Effector memory CD4-positive, alpha-beta T cell (primary cell): ENCODE measurements at regions not wholly inside any gene's neighbourhood (a gene's known extent, or its start where the extent isn't known, plus 50 kb on each side); places are given as distances from the start of the nearest gene placed in this dataset.

Experiments
- DNase-seq, 3 donors: peaks; one replicate each; pipeline ENCODE4 v3.0.0-alpha.2; 2020
- H3K27ac ChIP-seq: 2 replicates; pipeline ENCODE4 v1.7.0; 2013; ENCODE audit warnings: mild to moderate bottlenecking, low read length, moderate library complexity; ENCODE audit not compliant: insufficient read depth, poor library complexity, severe bottlenecking
- H3K27me3 ChIP-seq: replicated peaks from 2 replicates; pipeline ENCODE4 v1.7.0; 2013; ENCODE audit warnings: mild to moderate bottlenecking, low read length; ENCODE audit not compliant: insufficient read depth, control insufficient read depth, poor library complexity, severe bottlenecking
- H3K36me3 ChIP-seq: 2 replicates; pipeline ENCODE4 v1.7.0; 2013; ENCODE audit warnings: mild to moderate bottlenecking, low read length, moderate library complexity; ENCODE audit not compliant: control insufficient read depth, insufficient read depth
- H3K4me1 ChIP-seq: 2 replicates; pipeline ENCODE4 v1.7.0; 2013; ENCODE audit warnings: low read length, mild to moderate bottlenecking; ENCODE audit not compliant: control insufficient read depth, insufficient read depth, poor library complexity, severe bottlenecking
- H3K4me3 ChIP-seq: 2 replicates; pipeline ENCODE4 v1.7.0; 2013; ENCODE audit warnings: low read length, low read depth, mild to moderate bottlenecking; ENCODE audit not compliant: insufficient read depth, poor library complexity, severe bottlenecking
- H3K9me3 ChIP-seq: 2 replicates; pipeline ENCODE4 v1.7.0; 2013; ENCODE audit warnings: mild to moderate bottlenecking, low read length, moderate library complexity; ENCODE audit not compliant: control insufficient read depth

DNA sequence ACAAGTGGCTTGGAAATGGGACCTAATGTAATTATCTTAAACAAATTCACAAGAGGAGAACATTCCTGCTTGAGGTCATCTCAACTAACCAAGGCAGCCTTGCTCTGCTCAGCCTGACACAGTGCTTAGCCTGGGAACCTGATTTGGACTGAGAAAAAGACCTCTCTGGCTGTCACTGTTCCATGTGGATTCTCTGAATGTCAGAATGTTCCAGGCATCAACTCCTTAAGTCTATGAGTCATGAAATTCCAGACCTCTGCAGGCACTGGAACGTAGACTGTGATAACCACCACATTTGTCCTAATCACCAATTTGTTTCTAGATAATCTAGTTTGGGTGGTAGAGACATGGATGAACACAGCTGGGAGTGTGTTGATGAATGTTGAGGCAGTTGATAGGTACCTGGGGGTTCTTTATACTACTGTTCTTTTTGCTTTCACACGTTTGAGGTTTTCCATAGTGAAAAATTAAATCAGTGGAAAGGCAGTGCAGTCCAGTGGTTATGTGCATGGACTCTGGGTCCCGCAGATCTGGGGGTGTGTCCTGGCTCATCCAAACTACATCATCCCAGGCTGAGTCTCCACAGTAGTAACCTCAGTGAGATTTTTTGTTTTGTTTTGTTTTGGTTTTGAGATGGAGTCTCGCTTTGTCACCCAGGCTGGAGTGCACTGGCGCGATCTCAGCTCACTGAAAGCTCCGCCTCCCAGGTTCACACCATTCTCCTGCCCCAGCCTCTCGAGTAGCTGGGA is 269.6 kb downstream of the MN1 start:
- H3K9me3 ChIP-seq, result no peaks in the 10 kb centered on the region
- no peak overlapping the region for H3K27ac ChIP-seq
- no peaks in the 10 kb centered on the region for H3K36me3 ChIP-seq
- DNase-seq, result no peak
- H3K4me3 ChIP-seq, result no peak overlapping the region
- no peaks in the 10 kb centered on the region for H3K4me1 ChIP-seq
- H3K27me3 ChIP-seq, result no peaks in the 10 kb centered on the region

DNA sequence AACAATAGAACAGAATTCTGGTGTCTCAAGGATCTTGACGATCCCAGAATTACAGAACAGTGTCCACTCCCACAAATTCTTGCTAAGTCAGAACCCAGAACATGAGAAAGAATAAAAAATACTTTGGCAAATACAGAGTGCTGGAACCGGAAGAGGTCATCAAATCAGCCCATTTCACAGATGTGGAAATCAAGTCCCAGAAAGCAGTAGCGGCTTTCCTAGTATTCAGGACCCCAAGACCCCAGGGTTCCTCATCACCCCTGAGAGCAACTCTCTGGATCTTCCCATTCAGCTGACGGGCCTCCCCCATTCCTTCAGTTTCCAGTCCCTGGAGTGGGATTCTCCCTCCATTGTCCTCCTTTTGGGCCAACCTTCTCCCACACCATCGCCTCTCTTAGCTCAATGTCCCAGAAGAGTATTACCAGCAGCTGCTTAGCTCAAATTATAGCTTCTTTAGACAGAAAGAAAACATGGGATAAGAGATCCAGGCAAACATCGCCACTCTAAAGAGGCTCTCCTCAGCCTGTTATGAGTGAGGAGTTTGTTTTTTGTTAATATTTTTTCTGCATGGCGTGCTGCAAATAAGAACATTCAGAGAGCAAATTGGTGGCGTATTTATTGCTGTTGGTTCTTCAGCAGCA is 268.3 kb downstream of the MN1 start:
- no peak overlapping the region for H3K4me3 ChIP-seq
- no peaks in the 10 kb centered on the region for H3K36me3 ChIP-seq
- H3K9me3 ChIP-seq, result no peaks in the 10 kb centered on the region
- no peak overlapping the region for H3K27ac ChIP-seq
- no peak for DNase-seq
- H3K27me3 ChIP-seq, result no peaks in the 10 kb centered on the region
- no peaks in the 10 kb centered on the region for H3K4me1 ChIP-seq

DNA sequence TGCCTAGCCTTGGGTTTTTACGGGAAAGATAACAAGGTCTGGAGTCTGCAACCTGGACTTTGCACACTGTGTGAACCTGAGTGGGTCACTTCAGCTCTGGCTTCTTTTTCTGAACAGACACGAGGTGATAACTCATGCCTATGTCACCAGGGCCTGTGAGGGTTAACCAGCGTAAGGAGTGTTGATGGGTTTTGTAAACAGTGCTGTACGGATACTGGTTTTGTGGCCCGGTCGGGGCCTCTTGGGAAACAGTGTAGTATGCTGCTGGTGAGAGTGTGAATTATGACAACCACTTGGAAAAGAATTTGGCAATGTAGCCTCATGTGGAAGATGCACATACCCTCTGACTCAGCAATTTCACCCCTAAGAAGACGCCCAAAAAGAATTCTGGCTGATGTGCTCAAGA is 266.8 kb downstream of the MN1 start:
- Histone ChIP-seq H3K27me3 (no peaks in the 10 kb centered on the region), H3K4me3 (no peak overlapping the region), H3K27ac (no peak overlapping the region), H3K9me3 (no peaks in the 10 kb centered on the region), H3K4me1 (no peaks in the 10 kb centered on the region), H3K36me3 (no peaks in the 10 kb centered on the region)
- DNase-seq, result no peak

DNA sequence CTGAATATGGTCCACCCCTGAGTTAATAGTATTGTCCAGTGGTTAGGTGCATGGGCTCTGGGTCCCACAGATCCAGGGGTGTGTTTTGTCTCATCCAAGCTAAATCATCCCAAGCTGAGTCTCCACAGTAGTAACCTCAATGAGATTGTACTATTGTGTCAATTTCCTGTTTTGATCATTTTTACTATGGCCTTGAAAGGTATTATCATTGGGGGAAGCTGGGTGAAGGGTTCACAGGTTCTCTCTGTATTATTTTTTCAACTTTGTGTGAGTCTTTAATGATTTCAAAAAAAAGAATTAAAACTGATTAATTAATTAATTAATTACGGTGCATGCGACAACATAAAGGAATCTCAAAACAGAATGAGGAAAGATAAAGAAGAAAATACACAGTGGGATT is 266.1 kb downstream of the MN1 start:
- Histone ChIP-seq H3K4me1 (no peaks in the 10 kb centered on the region), H3K9me3 (no peaks in the 10 kb centered on the region), H3K27me3 (no peaks in the 10 kb centered on the region), H3K36me3 (no peaks in the 10 kb centered on the region), H3K4me3 (no peak overlapping the region), H3K27ac (no peak overlapping the region)
- no peak for DNase-seq

DNA sequence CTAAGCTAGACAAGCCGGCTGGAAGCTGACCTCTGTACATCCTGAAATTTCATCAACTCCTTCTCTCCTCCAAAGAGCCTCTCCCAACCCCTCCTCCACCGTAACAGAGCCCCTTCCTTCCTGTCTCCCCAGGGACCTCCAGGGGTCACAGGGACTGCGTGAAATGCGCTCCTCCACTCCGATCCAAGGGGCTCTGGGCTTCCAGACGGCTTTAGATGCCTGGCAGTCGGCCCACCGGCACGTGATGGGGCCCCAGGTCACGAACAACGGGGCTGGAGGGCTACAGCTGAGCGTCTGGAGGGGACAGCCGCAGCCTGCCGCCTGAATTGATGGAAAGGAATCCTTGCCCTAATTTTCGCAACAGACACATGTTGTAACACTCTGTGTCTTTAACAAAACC is 264.1 kb downstream of the MN1 start:
- Histone ChIP-seq H3K9me3 (no peaks in the 10 kb centered on the region), H3K4me3 (no peak overlapping the region), H3K27me3 (no peaks in the 10 kb centered on the region), H3K36me3 (no peaks in the 10 kb centered on the region), H3K27ac (no peak overlapping the region), H3K4me1 (no peaks in the 10 kb centered on the region)
- DNase-seq, result no peak

DNA sequence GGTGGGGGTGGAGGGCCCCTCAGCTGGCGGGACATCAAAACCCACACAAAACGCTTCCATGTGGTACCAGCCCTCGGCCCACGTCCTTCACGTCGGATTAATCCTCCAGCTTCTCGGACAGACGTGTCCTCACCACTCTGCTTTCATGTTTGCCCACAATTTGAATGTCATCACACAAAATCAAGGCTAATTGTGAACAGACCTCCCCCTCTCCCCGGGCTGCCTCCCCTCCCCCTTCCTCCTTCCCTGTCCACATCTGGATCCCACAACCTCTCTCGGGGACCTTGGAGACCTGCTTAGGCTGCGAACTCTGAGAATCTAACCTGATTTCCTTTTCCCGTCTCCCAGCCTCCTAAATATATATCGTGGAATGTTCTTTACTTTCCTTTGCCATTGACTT is 262.9 kb downstream of the MN1 start:
- no peaks in the 10 kb centered on the region for H3K36me3 ChIP-seq
- no peaks in the 10 kb centered on the region for H3K9me3 ChIP-seq
- DNase-seq, result no peak

DNA sequence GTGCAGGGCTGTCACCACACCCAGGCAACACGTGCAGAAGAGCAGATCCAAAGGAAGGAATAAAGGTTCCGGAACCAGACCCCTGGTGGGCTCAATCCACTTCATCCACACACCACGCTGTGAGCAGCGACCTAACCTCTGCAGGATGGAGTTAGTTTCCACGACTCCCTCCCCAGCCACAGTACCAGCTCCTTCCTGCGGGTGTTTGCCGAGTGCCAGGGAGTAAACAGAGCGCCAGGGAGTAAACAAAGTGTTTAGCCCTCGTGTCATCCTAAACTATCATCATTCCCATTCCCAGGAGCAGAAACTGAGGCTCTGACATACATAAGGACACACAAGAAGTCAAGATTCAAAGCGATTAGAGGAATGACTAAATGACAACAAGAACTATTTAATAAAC is 261.3 kb downstream of the MN1 start:
- DNase-seq, result no peak
- no peak overlapping the region for H3K27ac ChIP-seq
- H3K9me3 ChIP-seq, result no peaks in the 10 kb centered on the region
- H3K36me3 ChIP-seq, result no peaks in the 10 kb centered on the region
- no peaks in the 10 kb centered on the region for H3K4me1 ChIP-seq
- no peak overlapping the region for H3K4me3 ChIP-seq
- H3K27me3 ChIP-seq, result no peaks in the 10 kb centered on the region

More for the DNA sequence above, 262.9 kb downstream of the MN1 start:
- no peak overlapping the region for H3K4me3 ChIP-seq
- H3K27me3 ChIP-seq, result no peaks in the 10 kb centered on the region
- H3K27ac ChIP-seq, result no peak overlapping the region
- no peaks in the 10 kb centered on the region for H3K4me1 ChIP-seq

DNA sequence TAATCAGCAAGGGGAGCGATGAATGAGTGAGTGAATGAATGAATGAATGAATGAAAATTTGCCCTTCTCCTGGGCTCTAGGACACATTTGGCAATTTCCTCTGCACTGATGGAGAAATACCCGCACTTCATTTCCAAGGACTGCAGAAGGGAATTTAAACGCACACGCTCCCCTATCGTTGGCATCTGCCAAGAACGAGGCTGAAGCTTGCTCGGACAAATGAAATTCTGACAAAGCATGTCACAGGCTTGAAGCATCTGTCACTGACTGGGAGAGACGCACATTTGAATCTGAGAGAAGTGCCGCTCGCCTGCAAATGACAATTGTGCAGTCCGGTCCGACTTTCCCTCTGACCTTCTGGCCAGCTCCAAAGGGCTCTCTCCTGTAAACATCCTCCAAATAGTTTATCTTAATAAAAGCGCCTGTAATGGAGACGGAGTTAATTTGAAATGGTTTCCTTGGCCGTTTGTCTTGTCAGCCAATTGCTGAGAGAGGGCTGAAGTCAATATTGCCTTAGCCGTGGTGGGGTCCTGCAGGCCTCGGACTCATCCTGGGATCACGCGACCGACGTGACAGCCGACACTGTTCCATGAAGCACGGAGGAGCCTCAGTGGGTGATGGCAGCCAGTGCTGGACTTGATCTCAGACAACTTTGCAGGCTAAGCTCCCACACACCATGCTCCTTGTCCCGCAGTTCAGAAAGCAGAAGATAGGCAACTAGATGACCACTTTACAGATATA is 260.7 kb downstream of the MN1 start:
- DNase-seq, result no peak
- H3K4me1 ChIP-seq, result no peaks in the 10 kb centered on the region
- no peaks in the 10 kb centered on the region for H3K36me3 ChIP-seq
- no peaks in the 10 kb centered on the region for H3K9me3 ChIP-seq
- H3K27me3 ChIP-seq, result no peaks in the 10 kb centered on the region
- H3K4me3 ChIP-seq, result no peak overlapping the region
- no peak overlapping the region for H3K27ac ChIP-seq

DNA sequence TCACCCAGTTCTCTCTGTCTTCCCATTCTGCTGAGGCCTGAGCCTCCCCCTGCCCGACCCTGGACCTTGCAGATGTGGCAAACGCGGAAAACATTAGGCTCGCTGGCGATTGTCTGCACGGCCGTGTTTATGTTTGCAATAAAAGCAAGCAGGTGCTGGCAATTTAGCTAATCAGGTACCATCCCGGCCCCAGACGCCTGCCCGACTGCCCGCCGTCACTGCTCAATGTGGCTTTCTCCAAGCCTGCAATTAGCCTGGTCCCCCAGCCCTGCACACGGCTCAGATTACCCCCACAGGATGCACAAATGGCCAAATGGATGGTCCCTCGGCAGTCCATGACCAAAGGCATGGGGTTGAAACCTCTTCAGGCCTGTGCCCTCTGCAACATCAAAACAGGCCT is 259.7 kb downstream of the MN1 start:
- no peak overlapping the region for H3K4me3 ChIP-seq
- no peaks in the 10 kb centered on the region for H3K36me3 ChIP-seq
- no peaks in the 10 kb centered on the region for H3K9me3 ChIP-seq
- no peaks in the 10 kb centered on the region for H3K27me3 ChIP-seq
- H3K27ac ChIP-seq, result no peak overlapping the region
- DNase-seq, result no peak
- H3K4me1 ChIP-seq, result no peaks in the 10 kb centered on the region

DNA sequence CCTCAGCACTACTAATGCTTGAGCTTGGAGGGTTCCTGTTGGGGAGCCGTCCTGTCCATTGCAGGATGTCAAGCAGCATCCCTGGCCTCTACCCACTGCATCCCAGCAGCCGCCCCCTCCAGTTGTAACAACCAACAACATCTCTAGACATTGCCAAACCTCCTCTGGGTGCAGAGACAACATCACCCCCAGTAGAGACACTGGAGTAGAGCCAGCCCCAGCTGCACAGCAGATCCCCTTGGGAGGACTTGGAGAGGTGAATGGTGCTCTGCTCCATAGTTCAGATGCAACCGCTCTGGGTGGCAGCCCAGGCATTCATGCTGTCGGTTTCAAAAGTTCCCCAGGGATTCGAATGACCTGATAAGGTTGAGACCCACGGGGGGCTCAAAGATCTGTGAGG is 259.0 kb downstream of the MN1 start:
- H3K27me3 ChIP-seq, result no peaks in the 10 kb centered on the region
- no peaks in the 10 kb centered on the region for H3K9me3 ChIP-seq
- H3K4me1 ChIP-seq, result no peaks in the 10 kb centered on the region
- H3K4me3 ChIP-seq, result no peak overlapping the region
- H3K27ac ChIP-seq, result no peak overlapping the region
- no peak for DNase-seq
- H3K36me3 ChIP-seq, result no peaks in the 10 kb centered on the region
